H1 (cell line): ENCODE measurements at regions not wholly inside any gene's neighbourhood (a gene's known extent, or its start where the extent isn't known, plus 50 kb on each side); places are given as distances from the start of the nearest gene placed in this dataset.

Experiments
- ASH2L ChIP-seq: fragments of 200-600, 300-600 bp; sonication (generic); IDR thresholded peaks from one replicate; pipeline ENCODE4 v1.7.1; 2017; ENCODE audit warnings: low read length
- CHD7 ChIP-seq: fragments of 300-600 bp; sonication (generic); IDR thresholded peaks from 2 replicates; pipeline ENCODE4 v1.7.1; 2012; ENCODE audit warnings: low read length, moderate library complexity, mild to moderate bottlenecking, inconsistent platforms; ENCODE audit not compliant: insufficient replicate concordance
- CTCF ChIP-seq, 3 experiments: IDR thresholded peaks; 1 replicate in 2 of 3; 2 replicates in 1 of 3; pipeline versions ENCODE4 v1.5.1 to v1.6.1; 2011; ENCODE audit warnings: low read length in 3 of 3, mild to moderate bottlenecking in 3 of 3, inconsistent platforms in 2 of 3, low read depth in 1 of 3, moderate library complexity in 1 of 3; ENCODE audit not compliant: insufficient read depth in 1 of 3; ENCODE audit errors: control extremely low read depth in 1 of 3
- EZH2 ChIP-seq: fragments of 200-600 bp; sonication (generic); IDR thresholded peaks from 2 replicates; pipeline ENCODE4 v1.7.1; 2012; ENCODE audit warnings: low read depth, mild to moderate bottlenecking, moderate library complexity, low read length, inconsistent platforms; ENCODE audit not compliant: severe bottlenecking
- GABPA ChIP-seq: IDR thresholded peaks from 2 replicates; pipeline ENCODE4 v1.6.1; 2011; ENCODE audit warnings: mild to moderate bottlenecking, low read length, moderate library complexity, borderline replicate concordance; ENCODE audit not compliant: insufficient read depth
- MAFK ChIP-seq: IDR thresholded peaks from 2 replicates; pipeline ENCODE4 v1.6.1; 2012; ENCODE audit warnings: low read depth, mild to moderate bottlenecking, improper control_type of control experiment, low read length
- MAX ChIP-seq: IDR thresholded peaks from 2 replicates; pipeline ENCODE4 v1.6.1; 2012; ENCODE audit warnings: inconsistent platforms
- RNF2 ChIP-seq: fragments of 200-900, 300-1000 bp; sonication (generic); IDR thresholded peaks from 2 replicates; pipeline ENCODE4 v1.7.1; 2016; ENCODE audit warnings: borderline replicate concordance, low read depth, mild to moderate bottlenecking, antibody characterized with exemption, low read length; ENCODE audit not compliant: poor library complexity, severe bottlenecking; ENCODE audit errors: missing control alignments
- SIRT6 ChIP-seq: IDR thresholded peaks from one replicate; pipeline ENCODE4 v1.7.1; 2012; ENCODE audit warnings: low read length, inconsistent platforms

- TF ChIP-seq CHD7 (no peak), MAFK (no peak), MAX (no peak), GABPA (no peak), ASH2L (no peak), EZH2 (no peak), RNF2 (no peak), CTCF (IDR thresholded peaks at IDR 0.05; ENCODE audit: control extremely low read depth in 1 of 3, insufficient read depth in 1 of 3, low read depth in 1 of 3, low read length in 3 of 3) (no peak), SIRT6 (no peak)
These were observed 74.4 kb downstream of the ALG10B start (continued) for GRCh38 chr12:38391007-38391406.
